HG02884 (cell line): ENCODE measurements at regions not wholly inside any gene's neighbourhood (a gene's known extent, or its start where the extent isn't known, plus 50 kb on each side); places are given as distances from the start of the nearest gene placed in this dataset.
A peak's percentile ranks its signal among the peaks of the same experiment; 100 is the strongest.
"Not testable (repeated sequence)": the region's sequence is repeated elsewhere in the genome, so short reads cannot be mapped to it uniquely, and the experiment has no call there.

Source experiments
- ATAC-seq: cut with Tn5 transposase; IDR thresholded peaks from one replicate; pipeline ENCODE4 v1.9.1; 2021; ENCODE audit warnings: mild to moderate bottlenecking, moderate library complexity; ENCODE audit not compliant: unreplicated experiment

DNA sequence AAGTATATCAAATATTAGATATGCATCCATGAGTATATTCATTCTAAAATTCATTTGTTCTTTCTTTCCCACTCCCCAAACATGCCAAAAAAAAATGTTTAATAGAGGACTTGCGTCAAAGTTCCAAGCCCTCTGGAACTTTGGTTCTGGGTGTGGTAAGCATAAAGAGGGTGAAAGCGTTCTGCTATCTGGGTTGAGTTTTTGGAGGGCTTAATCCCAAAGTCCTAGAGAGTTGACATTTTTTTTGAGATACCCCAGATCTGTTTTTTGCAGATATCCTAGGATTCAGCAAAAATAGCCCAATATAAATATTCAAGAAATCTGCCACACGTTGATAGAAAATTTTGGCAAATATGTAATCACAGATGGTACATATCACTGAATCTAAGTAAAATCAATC is 424.3 kb upstream of the CBLB start:
- ATAC-seq: no peak

- ATAC-seq: no peak
Observed at GRCh38 chr3:106294121-106294520, 425.3 kb upstream of the CBLB start.

GRCh38 chr3:106296062-106296461 is 427.2 kb upstream of the CBLB start:
- no peak for ATAC-seq

DNA sequence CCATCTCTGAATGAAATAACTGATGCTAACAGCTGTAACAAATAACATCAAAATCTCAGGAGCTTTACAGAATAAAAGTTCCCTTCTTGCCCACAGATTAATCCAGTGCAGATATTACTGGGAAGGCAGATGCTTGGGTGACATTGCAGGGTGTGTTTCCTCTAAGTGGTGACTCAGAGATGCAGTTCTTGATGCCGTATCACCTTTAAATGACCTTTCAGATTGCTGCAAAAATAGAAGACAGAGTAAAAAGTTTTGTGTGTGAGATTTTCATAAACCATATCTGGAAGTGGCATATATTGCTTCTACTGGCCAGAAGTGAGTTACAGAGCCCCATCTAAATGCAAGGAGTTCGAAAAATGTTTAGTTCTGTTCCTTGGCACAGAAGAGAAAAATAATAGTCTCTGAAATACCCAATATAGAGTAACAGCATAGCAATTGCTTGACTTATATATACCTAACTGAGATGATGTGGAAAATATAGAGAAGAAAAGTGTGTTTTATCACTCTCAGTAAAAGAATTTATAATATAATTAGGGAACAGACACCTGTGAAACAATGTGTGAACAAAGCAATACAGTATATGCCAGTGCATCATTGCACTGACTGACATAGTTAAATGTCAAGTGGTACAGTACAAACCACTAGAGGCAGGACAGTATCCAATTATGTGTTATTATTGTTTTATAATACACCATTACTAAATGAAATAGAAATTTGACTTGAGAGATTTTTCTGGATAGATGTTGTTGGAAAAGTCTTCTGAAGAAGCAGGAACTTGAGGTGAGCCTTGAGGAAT is 430.7 kb upstream of the CBLB start:
- peak; percentile 64 for ATAC-seq

DNA sequence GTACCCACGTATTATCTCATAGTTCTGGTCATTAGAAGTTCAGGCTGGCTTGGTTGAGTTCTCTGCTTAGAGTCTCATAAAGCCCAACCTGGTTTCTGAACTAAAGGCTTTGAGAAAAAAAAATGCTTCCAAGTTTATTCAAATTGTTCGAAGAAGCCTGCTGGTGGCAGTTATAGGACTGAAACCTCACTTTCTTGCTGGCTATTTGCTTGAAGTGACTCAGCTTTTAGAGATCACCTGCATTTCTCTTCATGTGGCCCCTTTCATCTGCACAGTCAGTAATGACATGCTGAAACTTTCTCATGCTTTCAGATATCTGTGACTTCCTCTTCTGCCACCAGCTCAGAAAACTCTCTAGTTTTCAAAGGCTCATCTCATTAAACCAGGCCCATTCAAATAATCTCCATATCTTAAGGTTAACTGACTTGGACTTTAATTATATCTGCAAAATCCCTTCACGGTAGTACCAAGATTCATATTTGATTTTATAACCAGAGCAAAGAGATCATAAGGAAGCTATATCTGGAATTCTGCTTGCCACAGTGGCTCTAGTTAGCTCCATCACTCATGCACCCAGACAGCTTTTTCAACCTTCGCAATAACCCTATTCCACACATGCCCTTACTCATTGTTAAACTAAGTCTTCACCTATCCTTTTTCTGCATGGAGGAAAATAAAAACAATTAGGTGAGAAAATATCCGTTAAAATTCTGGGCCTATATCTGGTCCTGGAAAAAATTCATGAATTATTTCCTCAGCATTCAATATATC is 433.8 kb upstream of the CBLB start:
- ATAC-seq: peak; percentile 83

GRCh38 chr3:106303766-106304165 is 435.0 kb upstream of the CBLB start:
- no peak for ATAC-seq

DNA sequence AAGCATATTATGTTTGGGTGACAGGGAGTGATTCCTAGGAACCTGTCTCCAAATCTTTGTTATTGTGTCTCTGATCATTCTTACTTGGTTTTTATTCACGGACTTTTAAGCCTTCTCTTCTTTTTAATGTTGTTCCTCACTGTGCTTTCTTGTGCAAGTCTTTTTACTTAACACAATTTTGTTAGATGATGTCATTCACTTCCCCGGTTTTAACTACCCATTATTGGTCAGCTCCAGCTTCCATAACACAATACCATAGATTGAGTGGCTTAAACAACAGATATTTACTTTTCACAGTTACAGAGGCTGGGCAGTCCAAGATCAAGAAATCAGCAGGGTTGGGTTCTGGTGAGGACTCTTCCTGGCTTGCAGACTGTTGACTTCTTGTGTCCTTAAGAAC is 436.3 kb upstream of the CBLB start:
- ATAC-seq: no peak

DNA sequence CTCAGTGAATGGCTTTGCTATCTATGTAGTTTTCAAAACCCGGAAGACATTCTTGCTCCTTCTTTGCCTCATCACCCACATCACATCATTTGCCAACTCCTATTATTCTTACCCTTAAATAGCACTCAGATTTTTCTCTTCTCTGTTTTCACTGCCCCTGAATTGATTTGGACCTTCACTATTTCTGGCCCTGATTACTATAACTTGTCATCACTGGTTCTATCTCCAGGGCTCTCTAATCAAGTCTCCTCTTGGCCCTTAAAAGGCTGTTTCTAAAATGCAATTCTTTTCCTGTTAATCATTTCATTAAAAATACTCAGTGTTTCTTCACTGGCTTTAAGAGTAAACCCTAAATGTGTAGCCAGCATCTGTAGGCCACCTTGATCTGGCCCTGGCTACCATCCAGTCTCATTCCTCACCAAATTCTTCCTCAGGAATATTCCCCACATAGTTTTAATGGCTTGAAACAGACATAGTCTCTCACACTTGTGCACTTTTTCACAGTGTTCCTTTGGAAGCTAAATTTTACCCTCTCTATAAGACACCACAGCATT is 437.1 kb upstream of the CBLB start:
- ATAC-seq: no peak

- ATAC-seq: no peak
Observed at GRCh38 chr3:106309274-106309673, 440.5 kb upstream of the CBLB start.

DNA sequence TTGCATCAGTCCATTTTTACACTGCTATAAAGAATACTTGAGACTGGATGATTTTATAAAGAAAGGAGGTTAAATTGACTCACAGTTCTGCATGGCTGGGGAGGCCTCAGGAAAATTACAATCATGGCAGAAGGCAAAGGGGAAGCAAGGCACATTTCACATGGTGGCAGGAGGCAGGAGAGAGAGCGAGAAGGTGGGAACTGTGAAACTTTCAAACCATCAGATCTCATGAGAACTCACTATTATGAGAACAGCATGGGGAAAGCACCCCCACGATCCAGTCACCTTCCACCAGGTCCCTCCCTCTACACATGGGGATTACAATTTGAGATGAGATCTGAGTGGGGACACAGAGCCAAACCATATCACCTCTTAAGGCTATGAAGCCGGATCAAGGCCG is 441.0 kb upstream of the CBLB start:
- ATAC-seq: not testable (repeated sequence)

DNA sequence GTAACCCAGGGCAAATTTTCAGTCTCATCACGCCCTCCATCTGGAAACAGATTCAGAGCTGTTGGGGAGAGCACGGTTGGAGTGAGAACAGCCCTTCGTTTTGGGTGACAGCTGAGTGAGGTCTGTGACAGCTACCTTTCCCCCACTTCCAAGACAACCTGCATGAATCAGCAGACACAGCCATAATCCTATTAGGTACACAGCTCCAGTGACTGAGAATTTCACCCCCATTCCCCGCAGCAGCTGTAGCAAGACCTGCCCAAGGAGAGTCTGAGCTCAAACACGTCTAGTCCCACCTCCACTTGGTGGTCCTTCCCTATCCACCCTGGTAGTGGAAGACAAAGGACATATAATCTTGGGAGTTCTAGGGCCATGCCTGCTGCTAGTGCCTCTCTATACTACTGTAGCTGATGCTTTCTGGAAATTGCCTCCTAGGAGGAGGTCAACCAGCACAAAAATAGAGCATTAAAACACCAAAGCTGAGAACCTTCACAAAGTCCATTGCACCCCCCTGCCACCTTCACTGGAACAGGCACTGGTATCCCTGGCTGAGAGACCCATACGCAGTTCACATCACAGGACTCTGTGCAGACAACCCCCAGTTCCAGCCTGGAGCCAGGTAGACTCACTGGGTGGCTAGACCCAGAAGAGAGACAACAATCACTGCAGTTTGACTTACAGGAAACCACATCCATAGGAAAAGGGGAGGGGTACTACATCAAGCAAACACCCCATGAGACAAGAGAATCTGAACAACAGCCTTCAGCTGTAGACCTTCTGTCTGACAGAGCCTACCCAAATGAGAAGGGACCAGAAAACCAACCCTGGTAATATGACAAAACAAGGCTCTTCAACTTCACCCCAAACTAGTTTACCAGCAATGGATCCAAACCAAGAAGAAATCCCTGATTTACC is 448.6 kb upstream of the CBLB start:
- ATAC-seq: no peak

- ATAC-seq: not testable (repeated sequence)
Observed at GRCh38 chr3:106321438-106321837, 452.6 kb upstream of the CBLB start.

GRCh38 chr3:106323586-106323985 is 454.8 kb upstream of the CBLB start:
- no peak for ATAC-seq

DNA sequence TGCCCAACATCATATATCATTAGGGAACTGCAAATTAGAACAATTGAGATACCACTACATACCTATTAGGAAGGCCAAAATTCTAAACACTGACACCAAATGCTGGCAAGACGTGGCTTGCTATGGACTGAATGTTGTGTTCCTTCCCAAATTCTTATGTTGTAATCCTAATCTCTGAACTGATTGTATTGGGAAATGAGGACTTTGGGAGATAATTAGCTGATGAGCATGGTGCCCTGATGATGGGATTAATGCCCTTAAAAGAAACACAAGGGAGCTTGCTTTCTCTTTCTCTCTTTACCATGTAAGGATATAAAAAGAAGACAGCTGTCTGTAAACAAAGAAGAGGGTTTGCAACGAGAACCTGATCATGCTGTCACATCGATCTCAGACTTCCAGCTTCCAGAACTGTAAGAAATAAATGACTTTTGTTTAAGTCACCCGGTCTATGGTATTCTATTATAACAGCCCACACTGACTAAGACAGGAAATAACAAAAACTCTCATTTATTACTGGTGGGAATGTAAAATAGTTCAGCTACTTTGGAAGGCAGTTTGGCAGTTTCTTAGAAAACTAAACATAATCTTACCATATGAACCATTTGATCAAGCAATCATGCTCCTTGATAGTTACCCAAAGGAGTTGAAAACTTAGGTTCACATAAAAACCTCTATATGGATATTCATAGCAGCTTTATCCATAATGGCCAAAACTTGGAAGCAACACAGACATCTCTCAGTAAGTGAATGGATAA is 458.3 kb upstream of the CBLB start:
- no peak for ATAC-seq

DNA sequence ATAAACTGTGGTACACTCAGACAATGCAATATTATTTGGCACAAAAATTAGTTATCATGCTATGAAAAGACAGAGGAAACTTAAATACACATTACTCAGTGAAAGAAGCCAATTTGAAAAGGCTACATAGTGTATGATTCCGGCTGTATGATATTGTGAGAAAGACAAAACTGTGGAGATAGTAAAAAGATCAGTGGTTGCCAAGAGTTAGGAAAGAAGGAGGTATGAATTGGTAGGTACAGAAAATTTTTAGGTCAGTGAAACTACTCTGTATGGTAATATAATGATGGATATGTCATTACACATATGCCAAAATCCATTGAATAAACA is 458.8 kb upstream of the CBLB start:
- ATAC-seq: no peak

GRCh38 chr3:106328224-106328623 is 459.4 kb upstream of the CBLB start:
- ATAC-seq: no peak

- ATAC-seq: no peak
Observed at GRCh38 chr3:106329521-106329920, 460.7 kb upstream of the CBLB start.

- no peak for ATAC-seq
Observed at GRCh38 chr3:106331636-106332035, 462.8 kb upstream of the CBLB start.

GRCh38 chr3:106332129-106332528 is 463.3 kb upstream of the CBLB start:
- ATAC-seq: no peak

DNA sequence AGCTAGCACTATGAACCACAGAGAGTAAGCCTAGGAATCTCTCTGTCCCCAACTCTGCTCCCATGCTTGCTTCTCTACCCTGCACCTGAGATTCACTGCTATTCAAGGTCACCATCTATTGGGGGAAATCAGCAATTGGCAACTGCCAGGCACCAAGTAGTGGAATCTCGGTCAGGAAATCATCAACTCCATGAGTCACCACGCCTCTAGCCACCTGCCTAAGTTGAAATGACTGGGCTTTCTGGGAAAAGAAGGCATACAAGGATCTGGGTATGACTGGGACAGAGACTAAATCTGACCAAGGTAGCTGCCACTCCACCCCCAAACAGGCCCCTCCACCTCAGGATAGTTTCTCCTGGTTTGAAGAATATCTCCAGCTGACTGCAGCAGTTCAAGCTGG is 464.1 kb upstream of the CBLB start:
- ATAC-seq: peak; percentile 53
